Stromal cell of bone marrow (primary cell): ENCODE measurements at regions not wholly inside any gene's neighbourhood (a gene's known extent, or its start where the extent isn't known, plus 50 kb on each side); places are given as distances from the start of the nearest gene placed in this dataset.
"Not testable (repeated sequence)": the region's sequence is repeated elsewhere in the genome, so short reads cannot be mapped to it uniquely, and the experiment has no call there.

Experiments used
- DNase-seq: peaks from one replicate; pipeline ENCODE4 v3.0.0-alpha.2; 2012; ENCODE audit warnings: low read depth

- DNase-seq = not testable (repeated sequence)
These were observed 4157.8 kb upstream of the TPTE start for GRCh38 chr21:6363591-6363990.

GRCh38 chr21:6368824-6369223, 4152.6 kb upstream of the TPTE start:
- peak; percentile 4 for DNase-seq

GRCh38 chr21:6373253-6373652, 4148.1 kb upstream of the TPTE start:
- DNase-seq = not testable (repeated sequence)

GRCh38 chr21:6374232-6374631, 4147.2 kb upstream of the TPTE start:
- DNase-seq = not testable (repeated sequence)

GRCh38 chr21:6374926-6375325, 4146.5 kb upstream of the TPTE start:
- DNase-seq = not testable (repeated sequence)

- DNase-seq = not testable (repeated sequence)
These were observed 4145.6 kb upstream of the TPTE start for GRCh38 chr21:6375776-6376175.

GRCh38 chr21:6376321-6377070, 4144.9 kb upstream of the TPTE start:
- DNase-seq = not testable (repeated sequence)
